ENCODE measurements at regions not wholly inside any gene's neighbourhood (a gene's known extent, or its start where the extent isn't known, plus 50 kb on each side); places are given as distances from the start of the nearest gene placed in this dataset.
A peak's percentile ranks its signal among the peaks of the same experiment; 100 is the strongest.

DNA sequence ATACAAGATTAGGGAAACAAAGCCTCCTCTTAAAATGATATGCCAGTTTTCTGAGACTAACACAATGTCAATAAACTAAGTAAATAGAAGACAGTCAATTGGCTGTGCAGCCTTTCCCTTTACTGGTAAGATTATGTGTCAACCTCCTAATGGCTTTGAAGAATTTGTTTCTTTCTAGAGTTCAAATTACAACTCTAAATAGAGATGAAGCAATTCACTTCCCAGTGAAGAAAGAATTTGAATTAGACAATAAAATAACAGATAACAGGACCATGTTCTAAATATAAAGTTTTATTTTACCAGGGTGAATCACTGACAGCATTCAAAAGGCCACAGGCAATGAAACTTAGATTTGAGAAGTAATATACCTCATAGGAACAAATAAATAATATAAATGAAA is 680.3 kb downstream of the PLA2G4A start:
- no peak for DNase-seq (ENCODE audit: low spot score)

DNA sequence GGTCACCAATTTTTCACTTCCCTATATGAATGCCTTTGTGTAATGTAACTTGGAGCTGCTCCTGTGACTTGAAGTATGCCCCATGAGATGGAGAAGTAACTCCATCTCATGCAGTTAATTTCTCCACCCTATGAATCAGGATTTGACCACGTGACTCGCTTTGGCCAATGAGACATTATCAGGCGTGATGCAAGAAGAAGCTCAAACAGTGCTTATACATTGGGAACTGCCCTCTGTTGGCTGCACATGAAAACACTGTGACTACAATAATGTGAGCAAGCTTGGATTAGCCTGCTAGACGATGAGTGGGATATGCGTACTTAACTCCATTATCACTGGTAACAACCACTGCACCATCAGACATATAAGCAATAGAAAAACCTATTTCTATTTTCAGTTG is 684.4 kb downstream of the PLA2G4A start:
- DNase-seq (ENCODE audit: low spot score) (no peak), ATAC-seq (ENCODE audit: low read depth) (no peak)
- TF ChIP-seq, protein P1, sequence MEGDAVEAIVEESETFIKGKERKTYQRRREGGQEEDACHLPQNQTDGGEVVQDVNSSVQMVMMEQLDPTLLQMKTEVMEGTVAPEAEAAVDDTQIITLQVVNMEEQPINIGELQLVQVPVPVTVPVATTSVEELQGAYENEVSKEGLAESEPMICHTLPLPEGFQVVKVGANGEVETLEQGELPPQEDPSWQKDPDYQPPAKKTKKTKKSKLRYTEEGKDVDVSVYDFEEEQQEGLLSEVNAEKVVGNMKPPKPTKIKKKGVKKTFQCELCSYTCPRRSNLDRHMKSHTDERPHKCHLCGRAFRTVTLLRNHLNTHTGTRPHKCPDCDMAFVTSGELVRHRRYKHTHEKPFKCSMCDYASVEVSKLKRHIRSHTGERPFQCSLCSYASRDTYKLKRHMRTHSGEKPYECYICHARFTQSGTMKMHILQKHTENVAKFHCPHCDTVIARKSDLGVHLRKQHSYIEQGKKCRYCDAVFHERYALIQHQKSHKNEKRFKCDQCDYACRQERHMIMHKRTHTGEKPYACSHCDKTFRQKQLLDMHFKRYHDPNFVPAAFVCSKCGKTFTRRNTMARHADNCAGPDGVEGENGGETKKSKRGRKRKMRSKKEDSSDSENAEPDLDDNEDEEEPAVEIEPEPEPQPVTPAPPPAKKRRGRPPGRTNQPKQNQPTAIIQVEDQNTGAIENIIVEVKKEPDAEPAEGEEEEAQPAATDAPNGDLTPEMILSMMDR (IDR thresholded peaks at IDR 0.05; ENCODE audit: poor library complexity, severe bottlenecking), result no peak
- H3K27me3 ChIP-seq (ENCODE audit: insufficient read depth, poor library complexity, severe bottlenecking), result no peaks in the 10 kb centered on the region
- H3K27ac ChIP-seq (ENCODE audit: poor library complexity, severe bottlenecking), result no peak overlapping the region
- peaks cover 15% of the 10 kb centered on the region for H3K4me1 ChIP-seq (ENCODE audit: insufficient read depth, poor library complexity, severe bottlenecking)
- H3K4me3 ChIP-seq (ENCODE audit: severe bottlenecking), result no peak overlapping the region
- no peaks in the 10 kb centered on the region for H3K36me3 ChIP-seq (ENCODE audit: low read depth)
- H3K9me3 ChIP-seq (ENCODE audit: severe bottlenecking), result no peaks in the 10 kb centered on the region

More for the DNA sequence above, 680.3 kb downstream of the PLA2G4A start:
- H3K9me3 ChIP-seq (ENCODE audit: severe bottlenecking), result no peaks in the 10 kb centered on the region
- TF ChIP-seq, protein P1 (IDR thresholded peaks at IDR 0.05; ENCODE audit: poor library complexity, severe bottlenecking), result no peak
- no peak overlapping the region for H3K4me3 ChIP-seq (ENCODE audit: severe bottlenecking)
- H3K36me3 ChIP-seq (ENCODE audit: low read depth), result no peaks in the 10 kb centered on the region
- peak; percentile 55; the same call in 2 of the 3 replicates for ATAC-seq (ENCODE audit: low read depth)
- peaks cover 7% of the 10 kb centered on the region for H3K4me1 ChIP-seq (ENCODE audit: insufficient read depth, poor library complexity, severe bottlenecking)
- no peak overlapping the region for H3K27ac ChIP-seq (ENCODE audit: poor library complexity, severe bottlenecking)
- no peaks in the 10 kb centered on the region for H3K27me3 ChIP-seq (ENCODE audit: insufficient read depth, poor library complexity, severe bottlenecking)

DNA sequence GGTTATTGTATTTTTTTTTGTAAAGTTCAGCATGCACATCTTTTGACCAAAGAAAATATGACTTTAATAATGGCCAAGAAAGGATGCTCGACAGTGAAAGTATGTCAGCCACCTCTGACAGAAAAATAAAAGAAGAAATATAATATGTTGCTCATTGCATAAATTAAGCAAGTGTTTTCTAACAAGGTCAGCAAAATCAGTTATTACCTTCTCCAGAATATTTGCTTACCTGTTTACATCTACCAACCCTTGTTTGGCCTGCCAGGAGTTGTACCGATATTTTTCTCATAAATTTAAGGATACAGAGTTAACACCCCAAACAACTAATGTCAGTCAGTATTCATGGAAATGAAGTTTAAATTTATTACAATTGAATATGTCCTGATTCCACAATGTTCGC is 685.4 kb downstream of the PLA2G4A start:
- no peak for ATAC-seq (ENCODE audit: low read depth)

DNA sequence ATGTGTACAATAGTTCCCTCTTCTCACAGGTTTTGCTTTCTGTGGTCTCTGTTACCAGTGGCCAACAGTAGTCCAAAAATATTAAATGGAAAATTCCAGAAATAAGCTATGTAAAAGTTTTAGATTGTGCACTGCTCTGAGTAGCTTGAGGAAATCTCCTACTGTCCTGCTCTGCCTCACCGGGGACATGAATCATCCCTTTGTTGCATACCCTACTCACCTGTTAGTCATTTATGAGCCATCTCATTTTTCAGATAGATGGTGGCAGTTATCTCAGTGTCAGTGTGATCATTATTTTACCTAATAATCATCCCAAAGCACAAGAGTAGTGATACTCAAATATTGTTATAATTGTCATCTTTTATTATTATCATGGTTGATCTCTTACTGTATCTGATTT is 688.1 kb downstream of the PLA2G4A start:
- Histone ChIP-seq H3K9me3 (ENCODE audit: severe bottlenecking) (no peaks in the 10 kb centered on the region), H3K27ac (ENCODE audit: poor library complexity, severe bottlenecking) (no peak overlapping the region), H3K4me3 (ENCODE audit: severe bottlenecking) (no peak overlapping the region), H3K36me3 (ENCODE audit: low read depth) (no peaks in the 10 kb centered on the region), H3K27me3 (ENCODE audit: insufficient read depth, poor library complexity, severe bottlenecking) (no peaks in the 10 kb centered on the region), H3K4me1 (ENCODE audit: insufficient read depth, poor library complexity, severe bottlenecking) (peaks cover 8% of the 10 kb centered on the region)
- TF ChIP-seq, protein P1 (IDR thresholded peaks at IDR 0.05; ENCODE audit: poor library complexity, severe bottlenecking), result no peak
- ATAC-seq (ENCODE audit: low read depth) (peak; percentile 92), DNase-seq (ENCODE audit: low spot score) (peak; percentile 19)

More for the DNA sequence above, 685.4 kb downstream of the PLA2G4A start:
- Histone ChIP-seq H3K4me1 (ENCODE audit: insufficient read depth, poor library complexity, severe bottlenecking) (peaks cover 11% of the 10 kb centered on the region), H3K27ac (ENCODE audit: poor library complexity, severe bottlenecking) (no peak overlapping the region), H3K9me3 (ENCODE audit: severe bottlenecking) (no peaks in the 10 kb centered on the region), H3K27me3 (ENCODE audit: insufficient read depth, poor library complexity, severe bottlenecking) (no peaks in the 10 kb centered on the region), H3K4me3 (ENCODE audit: severe bottlenecking) (no peak overlapping the region), H3K36me3 (ENCODE audit: low read depth) (no peaks in the 10 kb centered on the region)
- no peak for DNase-seq (ENCODE audit: low spot score)
- TF ChIP-seq, protein P1 (IDR thresholded peaks at IDR 0.05; ENCODE audit: poor library complexity, severe bottlenecking), result no peak

DNA sequence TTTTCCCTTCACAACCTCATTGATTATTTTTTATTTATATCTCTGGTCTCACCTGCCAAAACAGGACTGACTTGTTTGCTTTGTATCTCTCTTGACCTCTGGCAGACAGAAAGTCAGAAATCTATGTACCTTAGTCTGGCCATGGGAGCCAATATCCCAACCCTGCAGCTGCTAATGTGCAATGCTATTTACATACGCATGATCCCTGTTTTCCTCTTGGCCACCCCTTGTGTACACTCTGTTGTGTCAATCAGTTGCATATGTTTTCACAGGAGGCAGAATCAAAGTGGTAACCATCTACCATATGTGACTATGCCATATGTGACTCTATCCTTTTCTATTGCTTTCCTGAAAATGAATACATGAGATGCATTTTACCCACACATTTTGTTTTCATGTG is 688.8 kb downstream of the PLA2G4A start:
- Histone ChIP-seq H3K9me3 (ENCODE audit: severe bottlenecking) (no peaks in the 10 kb centered on the region), H3K27me3 (ENCODE audit: insufficient read depth, poor library complexity, severe bottlenecking) (no peaks in the 10 kb centered on the region), H3K27ac (ENCODE audit: poor library complexity, severe bottlenecking) (no peak overlapping the region), H3K36me3 (ENCODE audit: low read depth) (no peaks in the 10 kb centered on the region), H3K4me3 (ENCODE audit: severe bottlenecking) (no peak overlapping the region), H3K4me1 (ENCODE audit: insufficient read depth, poor library complexity, severe bottlenecking) (peaks cover 8% of the 10 kb centered on the region)
- TF ChIP-seq, protein P1 (IDR thresholded peaks at IDR 0.05; ENCODE audit: poor library complexity, severe bottlenecking), result no peak
- ATAC-seq (ENCODE audit: low read depth) (no peak), DNase-seq (ENCODE audit: low spot score) (no peak)
